Stimulated activated CD4-positive, alpha-beta T cell treated with anti-CD3 and anti-CD28 coated beads, TNF-alpha, amount 100 ng/mL, for 1 hour (primary cell): ENCODE measurements at regions not wholly inside any gene's neighbourhood (a gene's known extent, or its start where the extent isn't known, plus 50 kb on each side); places are given as distances from the start of the nearest gene placed in this dataset.
"Not testable (repeated sequence)": the region's sequence is repeated elsewhere in the genome, so short reads cannot be mapped to it uniquely, and the experiment has no call there.

Experiments
- DNase-seq, 3 donors: peaks; one replicate each; pipeline ENCODE4 v3.0.0-alpha.2; 2020; ENCODE audit warnings: low read depth in 3 of 3, low spot score in 1 of 3

GRCh38 chr5:162209005-162209605 lies 141.5 kb downstream of the GABRG2 start:
- DNase-seq, result no peak

- DNase-seq, result no peak
These were observed 147.0 kb downstream of the GABRG2 start for GRCh38 chr5:162214551-162214950.

GRCh38 chr5:162217037-162217436 lies 149.5 kb downstream of the GABRG2 start:
- no peak for DNase-seq

GRCh38 chr5:162221910-162222309 lies 154.3 kb downstream of the GABRG2 start:
- no peak for DNase-seq

GRCh38 chr5:162227075-162227474 lies 159.5 kb downstream of the GABRG2 start:
- no peak for DNase-seq

GRCh38 chr5:162230348-162230747 lies 162.8 kb downstream of the GABRG2 start:
- DNase-seq, result no peak

- no peak for DNase-seq
These were observed 163.9 kb downstream of the GABRG2 start for GRCh38 chr5:162231522-162231921.

- DNase-seq, result no peak
These were observed 173.2 kb downstream of the GABRG2 start for GRCh38 chr5:162240734-162241133.

- no peak for DNase-seq
These were observed 174.8 kb downstream of the GABRG2 start for GRCh38 chr5:162242416-162242815.

GRCh38 chr5:162243651-162244050 lies 176.1 kb downstream of the GABRG2 start:
- no peak for DNase-seq

- DNase-seq, result no peak
These were observed 180.6 kb downstream of the GABRG2 start for GRCh38 chr5:162248107-162248713.

GRCh38 chr5:162256711-162257110 lies 189.1 kb downstream of the GABRG2 start:
- DNase-seq, result no peak

- no peak for DNase-seq
These were observed 201.3 kb downstream of the GABRG2 start for GRCh38 chr5:162268694-162269481.

GRCh38 chr5:162272417-162272816 lies 204.8 kb downstream of the GABRG2 start:
- DNase-seq, result no peak

- DNase-seq, result no peak
These were observed 207.1 kb downstream of the GABRG2 start for GRCh38 chr5:162274679-162275078.

- not testable (repeated sequence) for DNase-seq
These were observed 207.8 kb downstream of the GABRG2 start for GRCh38 chr5:162275387-162275786.

- no peak for DNase-seq
These were observed 214.6 kb downstream of the GABRG2 start for GRCh38 chr5:162282191-162282590.

- DNase-seq, result no peak
These were observed 216.0 kb downstream of the GABRG2 start for GRCh38 chr5:162283609-162284008.

- DNase-seq, result no peak
These were observed 221.2 kb downstream of the GABRG2 start for GRCh38 chr5:162288647-162289296.

- no peak for DNase-seq
These were observed 221.9 kb downstream of the GABRG2 start for GRCh38 chr5:162289489-162289888.

GRCh38 chr5:162299793-162300192 lies 232.2 kb downstream of the GABRG2 start:
- no peak for DNase-seq

- no peak for DNase-seq
These were observed 233.8 kb downstream of the GABRG2 start for GRCh38 chr5:162301356-162301755.
